NCI-H526 treated with DMSO at 0.1 percent for 48 hours (cell line): ENCODE measurements at regions not wholly inside any gene's neighbourhood (a gene's known extent, or its start where the extent isn't known, plus 50 kb on each side); places are given as distances from the start of the nearest gene placed in this dataset.

ENCODE experiments used
- DNase-seq: peaks from one replicate; lab custom pipeline; 2025; lab: John Stamatoyannopoulos, UW

- DNase-seq: no peak
Measured at GRCh38 chrX:104306180-104306579, 51.4 kb upstream of the ESX1 start.
